Thoracic aorta (tissue), 2 donors: ENCODE measurements at regions not wholly inside any gene's neighbourhood (a gene's known extent, or its start where the extent isn't known, plus 50 kb on each side); places are given as distances from the start of the nearest gene placed in this dataset.

Experiments
- ATAC-seq: fragments of 150-250 bp; one replicate; pipeline ENCODE4 v1.8.0; 2017; ENCODE audit warnings: low read depth; ENCODE audit not compliant: insufficient number of reproducible peaks, low FRiP score
- DNase-seq: peaks from one replicate; pipeline ENCODE4 v3.0.0-alpha.2; 2020; ENCODE audit warnings: low spot score
- H3K27ac ChIP-seq, 2 donors: fragments of 200-600 bp; sonication (generic); 1 replicate in 1 of 2; 2 replicates in 1 of 2; pipeline ENCODE4 v1.5.1; 2016; ENCODE audit warnings: mild to moderate bottlenecking in 2 of 2, moderate library complexity in 2 of 2
- H3K27me3 ChIP-seq: fragments of 200-600 bp; sonication (generic); replicated peaks from 2 replicates; pipeline ENCODE4 v1.6.0; 2016; ENCODE audit warnings: mild to moderate bottlenecking; ENCODE audit not compliant: insufficient read depth
- H3K36me3 ChIP-seq: fragments of 200-600 bp; sonication (generic); one replicate; pipeline ENCODE4 v1.5.1; 2016
- H3K4me1 ChIP-seq, 2 donors: fragments of 200-600 bp; sonication (generic); 1 replicate in 1 of 2; 2 replicates in 1 of 2; pipeline versions ENCODE4 v1.5.1 to v1.6.0; 2016; ENCODE audit warnings: low read depth in 2 of 2, mild to moderate bottlenecking in 1 of 2; ENCODE audit not compliant: control insufficient read depth in 1 of 2
- H3K4me3 ChIP-seq: fragments of 200-600 bp; sonication (generic); 2 replicates; pipeline ENCODE4 v1.5.1; 2016; ENCODE audit warnings: mild to moderate bottlenecking
- H3K9me3 ChIP-seq: fragments of 200-600 bp; sonication (generic); 2 replicates; pipeline ENCODE4 v1.5.1; 2016
- CTCF ChIP-seq: fragments of 200-600 bp; sonication (generic); IDR thresholded peaks from one replicate; pipeline ENCODE4 v1.5.1; 2019; ENCODE audit warnings: antibody characterized with exemption

- DNase-seq = no peak
- no peak for TF ChIP-seq CTCF
- H3K36me3 ChIP-seq = no peaks in the 10 kb centered on the region
These were observed 227.5 kb downstream of the C1D start for GRCh38 chr2:67835266-67835665.

GRCh38 chr2:67836866-67837265 lies 225.9 kb downstream of the C1D start:
- no peaks in the 10 kb centered on the region for H3K27me3 ChIP-seq
- H3K4me3 ChIP-seq = no peak overlapping the region
- no peaks in the 10 kb centered on the region for H3K36me3 ChIP-seq
- no peak for DNase-seq
- no peaks in the 10 kb centered on the region for H3K9me3 ChIP-seq
- TF ChIP-seq CTCF = no peak
- no peak for ATAC-seq
- H3K4me1 ChIP-seq = no peaks in the 10 kb centered on the region
- H3K27ac ChIP-seq = no peak overlapping the region

More at GRCh38 chr2:67835266-67835665, 227.5 kb downstream of the C1D start:
- no peaks in the 10 kb centered on the region for H3K27me3 ChIP-seq
- ATAC-seq = no peak
- no peaks in the 10 kb centered on the region for H3K9me3 ChIP-seq
- H3K4me3 ChIP-seq = no peak overlapping the region
- no peaks in the 10 kb centered on the region for H3K4me1 ChIP-seq
- no peak overlapping the region for H3K27ac ChIP-seq

GRCh38 chr2:67838205-67838604 lies 224.6 kb downstream of the C1D start:
- DNase-seq (no peak), ATAC-seq (no peak)
- Histone ChIP-seq H3K4me1 (no peaks in the 10 kb centered on the region), H3K27ac (no peak overlapping the region), H3K4me3 (no peak overlapping the region), H3K27me3 (no peaks in the 10 kb centered on the region), H3K9me3 (no peaks in the 10 kb centered on the region), H3K36me3 (no peaks in the 10 kb centered on the region)
- no peak for TF ChIP-seq CTCF

- Histone ChIP-seq H3K4me3 (no peak overlapping the region), H3K27ac (no peak overlapping the region), H3K36me3 (no peaks in the 10 kb centered on the region), H3K4me1 (no peaks in the 10 kb centered on the region), H3K9me3 (no peaks in the 10 kb centered on the region), H3K27me3 (no peaks in the 10 kb centered on the region)
- ATAC-seq (no peak), DNase-seq (no peak)
- TF ChIP-seq CTCF = no peak
These were observed 223.6 kb downstream of the C1D start for GRCh38 chr2:67839242-67839641.

- no peak for ATAC-seq
- TF ChIP-seq CTCF = no peak
- H3K27ac ChIP-seq = no peak overlapping the region
- H3K27me3 ChIP-seq = no peaks in the 10 kb centered on the region
- no peak for DNase-seq
- H3K4me3 ChIP-seq = no peak overlapping the region
- H3K36me3 ChIP-seq = no peaks in the 10 kb centered on the region
- H3K4me1 ChIP-seq = no peaks in the 10 kb centered on the region
- H3K9me3 ChIP-seq = no peaks in the 10 kb centered on the region
These were observed 223.1 kb downstream of the C1D start for GRCh38 chr2:67839668-67840067.
